DMS 273 (cell line): ENCODE measurements at regions not wholly inside any gene's neighbourhood (a gene's known extent, or its start where the extent isn't known, plus 50 kb on each side); places are given as distances from the start of the nearest gene placed in this dataset.

Experiments used
- DNase-seq: peaks from one replicate; lab custom pipeline; 2025; ENCODE audit not compliant: unreplicated experiment; lab: John Stamatoyannopoulos, UW

DNA sequence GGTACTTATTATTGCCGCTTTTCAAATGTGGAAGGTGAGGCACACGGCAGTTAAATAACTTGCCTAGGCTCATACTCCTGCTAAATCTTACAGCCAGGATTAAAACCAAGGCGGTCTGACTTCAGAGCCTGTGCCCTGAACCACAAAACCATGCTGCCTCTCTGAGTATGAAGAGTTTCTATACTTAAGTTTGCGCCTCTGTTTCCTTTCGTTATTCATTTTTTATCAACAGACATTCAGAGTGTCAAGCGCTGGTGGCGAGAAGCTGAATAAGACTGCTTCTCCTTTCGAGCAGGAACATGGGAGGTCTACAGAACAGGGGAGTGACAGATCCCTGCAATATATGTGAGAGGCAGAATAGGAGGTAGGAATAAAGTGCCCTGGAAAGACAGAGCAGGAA, 96.0 kb upstream of the DUSP10 start:
- no peak for DNase-seq

DNA sequence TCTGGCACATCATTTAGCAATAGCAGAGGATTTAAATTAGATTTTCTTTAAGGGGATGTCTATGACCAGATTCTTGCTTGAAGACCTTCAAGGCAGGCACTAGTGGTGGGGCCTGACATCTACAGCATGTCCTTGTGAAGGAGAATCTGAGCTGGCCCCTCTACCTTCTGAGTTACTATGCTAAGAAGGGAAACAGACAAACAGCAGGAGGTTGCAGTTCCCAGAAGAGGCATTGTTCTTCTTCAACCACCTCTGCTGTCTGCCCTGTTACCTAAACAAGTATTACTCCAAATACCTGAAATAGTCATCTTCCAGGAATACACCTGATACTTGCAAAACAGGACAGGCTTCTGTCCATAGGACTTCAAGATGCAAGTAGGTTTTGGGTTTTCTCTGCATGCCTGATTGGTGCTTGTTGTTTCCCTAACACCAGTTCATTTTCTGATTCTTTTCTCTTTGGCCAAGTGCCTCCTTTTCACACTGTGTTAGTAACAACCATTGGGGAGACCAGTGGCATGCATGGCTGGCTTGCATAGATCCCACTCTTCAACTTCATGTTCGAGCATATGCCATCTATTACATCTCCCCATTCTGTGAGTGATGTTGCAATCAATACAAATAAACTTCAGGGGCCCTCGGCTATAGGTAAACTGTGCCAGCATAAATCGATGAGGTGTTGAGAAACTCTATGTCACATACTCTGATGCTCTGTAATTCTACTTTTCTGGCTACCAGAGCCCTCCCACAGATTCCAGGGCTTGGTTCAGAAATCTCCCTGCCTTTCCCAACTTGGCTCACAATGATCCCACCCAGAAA, 93.0 kb upstream of the DUSP10 start:
- no peak for DNase-seq

DNA sequence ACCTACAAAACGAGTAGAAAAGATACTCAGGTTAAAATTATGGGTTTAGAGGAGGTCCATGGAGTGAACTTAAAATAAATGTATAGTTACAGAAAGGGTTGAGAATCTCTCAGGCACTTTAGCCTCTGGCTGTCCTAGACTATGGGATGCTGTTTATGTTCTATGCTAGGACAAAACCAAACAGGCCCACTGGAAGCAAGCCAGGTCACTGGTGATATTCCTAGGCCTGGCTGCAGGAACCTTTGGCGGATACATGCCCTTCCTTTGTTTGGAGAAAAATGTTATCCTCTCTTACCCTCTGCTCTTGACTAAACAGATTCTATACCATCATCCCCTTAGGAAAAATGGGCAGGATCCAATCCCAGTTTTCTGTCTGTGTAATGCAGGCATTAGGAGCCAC, 90.7 kb upstream of the DUSP10 start:
- peak; percentile 6 for DNase-seq

DNA sequence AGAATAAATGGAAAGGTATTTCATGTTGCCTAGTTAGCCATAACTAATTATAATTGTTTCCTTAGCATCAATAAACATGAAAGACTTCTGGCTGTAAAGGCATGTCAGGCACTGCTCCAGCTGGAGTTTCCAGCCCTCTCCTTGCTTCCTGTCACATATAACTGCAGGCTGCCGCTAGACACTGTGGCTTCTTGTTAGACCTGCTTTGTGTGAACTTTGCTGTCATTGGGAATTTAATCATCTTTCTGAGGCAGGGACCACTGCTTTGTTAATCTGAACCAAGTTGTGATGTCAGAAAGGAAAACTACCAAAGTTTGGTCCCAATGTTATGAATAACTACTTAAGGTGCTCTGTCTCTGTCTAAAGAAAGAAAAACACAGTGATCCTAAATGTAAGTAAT, 90.3 kb upstream of the DUSP10 start:
- no peak for DNase-seq

DNA sequence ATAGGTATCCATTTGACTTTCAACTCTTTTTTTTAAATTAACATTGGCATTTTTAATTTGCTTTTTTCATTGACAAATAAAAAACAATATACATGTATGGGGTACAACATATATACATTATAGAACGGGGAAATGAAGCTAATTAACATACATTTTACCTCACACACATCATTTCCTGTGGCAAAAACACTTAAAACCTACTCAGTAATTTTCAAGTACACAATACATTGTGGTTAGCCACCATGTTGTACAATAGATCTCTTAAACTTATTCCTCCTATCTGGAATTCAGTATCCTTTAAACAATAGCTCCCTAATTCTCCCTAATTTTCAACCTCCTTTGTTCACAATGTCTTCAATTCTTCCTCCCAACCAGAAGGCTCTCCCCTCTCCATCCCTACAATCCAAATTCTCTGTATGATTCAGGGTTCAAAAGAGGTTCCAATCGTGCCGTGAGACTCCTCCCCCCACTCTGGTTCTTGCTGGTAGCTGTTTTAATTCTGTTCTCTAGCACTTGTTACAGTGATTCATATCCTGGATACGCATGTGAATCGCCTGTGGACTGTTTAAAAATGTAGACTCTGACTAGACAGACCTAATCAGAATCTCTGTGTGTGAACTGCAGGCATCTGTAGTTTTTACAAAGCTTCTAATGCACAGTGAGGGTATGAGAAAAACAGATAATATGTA, 87.6 kb upstream of the DUSP10 start:
- DNase-seq: no peak

DNA sequence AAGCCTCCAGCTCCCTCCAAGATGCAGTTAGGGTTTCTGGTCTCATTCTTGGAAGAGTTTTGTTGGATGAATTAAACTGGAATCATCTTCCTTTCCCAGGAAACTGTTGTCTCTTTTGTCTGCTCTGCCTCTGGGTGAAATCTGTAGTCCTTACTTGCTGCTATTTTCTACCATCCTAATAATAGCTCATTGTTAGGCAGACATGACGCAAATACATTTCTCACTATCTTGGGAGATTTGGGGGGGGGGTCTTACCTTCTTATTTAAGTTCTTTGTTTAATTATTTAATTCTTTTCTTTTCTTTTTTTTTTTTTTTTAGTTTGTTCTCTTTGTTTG, 85.4 kb upstream of the DUSP10 start:
- no peak for DNase-seq

- no peak for DNase-seq
Observed at GRCh38 chr1:221824909-221825308, 83.0 kb upstream of the DUSP10 start.

- DNase-seq: no peak
Observed at GRCh38 chr1:221824025-221824424, 82.1 kb upstream of the DUSP10 start.

DNA sequence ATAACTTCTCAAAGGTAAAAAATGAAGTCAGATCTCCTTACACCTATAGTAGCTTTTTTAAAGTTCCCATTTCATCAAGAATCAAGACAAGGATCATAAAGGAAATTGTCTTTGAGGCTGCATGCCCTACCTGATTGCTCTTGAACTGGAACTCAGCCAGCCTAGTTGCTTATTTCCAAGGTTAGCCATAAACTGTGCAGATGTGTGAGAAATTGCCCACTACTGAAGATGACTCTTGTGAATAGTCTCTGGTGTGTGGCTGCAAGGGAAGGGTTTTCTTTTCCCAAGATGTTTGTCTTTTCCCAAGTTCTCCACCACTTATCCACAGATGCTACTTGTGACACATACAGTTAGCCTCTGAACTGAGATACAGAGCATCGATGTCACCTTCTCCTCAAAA, 81.7 kb upstream of the DUSP10 start:
- DNase-seq: no peak

DNA sequence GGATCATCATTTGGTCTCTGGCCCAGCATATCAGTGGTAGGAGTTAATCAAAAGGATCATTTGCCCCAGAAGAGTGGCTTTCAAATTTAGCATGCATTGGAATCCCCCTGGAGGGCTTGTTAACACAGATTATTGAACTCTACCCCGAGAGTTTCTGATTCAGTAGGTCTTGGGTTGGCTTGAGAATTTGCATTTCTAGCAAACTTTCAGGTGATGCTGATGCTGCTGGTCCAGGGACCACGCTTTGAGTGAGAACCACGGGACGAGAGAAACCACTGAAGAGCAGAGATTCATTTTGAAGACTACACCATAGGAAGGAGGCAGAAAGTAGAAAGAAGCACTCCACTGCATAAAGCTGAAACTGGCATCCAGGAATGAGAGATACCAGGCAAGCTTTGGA, 81.3 kb upstream of the DUSP10 start:
- no peak for DNase-seq

GRCh38 chr1:221822591-221822990, 80.7 kb upstream of the DUSP10 start:
- no peak for DNase-seq

DNA sequence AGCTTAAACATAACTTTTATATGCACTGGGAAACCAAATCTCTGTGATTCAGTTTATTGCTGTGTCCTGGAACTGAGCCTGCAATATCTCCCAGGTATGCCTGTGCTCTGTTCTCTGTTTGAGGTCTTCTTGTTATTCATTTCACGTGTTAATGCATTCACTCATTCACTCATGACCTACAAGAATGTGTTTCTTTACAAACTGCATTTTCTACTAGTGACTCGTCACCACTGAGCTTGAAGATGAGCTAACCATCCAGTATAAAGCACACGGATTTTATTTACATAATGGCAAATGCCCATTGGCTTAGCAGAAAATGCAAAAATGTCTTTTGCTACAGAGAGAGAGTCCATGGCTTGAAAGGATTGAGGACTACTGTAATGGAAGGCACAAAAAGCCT, 75.0 kb upstream of the DUSP10 start:
- no peak for DNase-seq

DNA sequence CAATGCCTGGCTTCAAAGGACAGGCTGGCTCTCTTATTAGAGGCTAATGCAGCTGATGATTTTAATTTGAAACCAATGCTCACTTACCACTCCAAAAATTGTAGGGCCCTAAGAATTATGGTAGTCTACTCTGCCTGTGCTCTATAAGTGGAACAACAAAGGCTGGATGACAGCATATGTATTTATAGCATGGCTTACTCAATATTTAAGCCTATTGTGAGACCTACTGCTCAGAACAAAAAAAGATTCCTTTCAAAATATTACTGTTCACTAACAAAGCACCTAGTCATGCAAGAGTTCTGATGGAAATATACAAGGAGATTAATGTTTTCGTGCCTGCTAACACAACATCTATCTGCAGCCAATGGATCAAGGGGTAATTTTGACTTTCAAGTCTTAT, 73.8 kb upstream of the DUSP10 start:
- DNase-seq: no peak

DNA sequence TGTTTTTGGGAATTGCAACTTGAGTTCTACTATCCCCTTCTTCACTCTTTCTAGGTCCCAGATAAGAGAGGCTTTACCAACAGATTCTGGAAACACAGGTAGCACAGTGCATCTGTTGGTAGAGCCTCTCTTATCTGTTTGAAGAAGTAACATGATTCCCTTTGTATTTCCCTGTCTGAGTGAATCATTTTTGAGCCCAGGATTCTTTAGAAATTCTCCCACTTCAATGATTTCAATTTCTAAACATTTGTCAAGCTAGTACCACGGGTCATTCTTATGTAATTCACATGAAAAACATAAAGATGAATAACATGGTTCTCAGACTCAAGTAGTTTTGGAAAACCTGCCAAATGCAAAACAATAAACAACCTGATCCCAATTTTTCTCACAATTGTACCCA, 72.0 kb upstream of the DUSP10 start:
- DNase-seq: no peak

DNA sequence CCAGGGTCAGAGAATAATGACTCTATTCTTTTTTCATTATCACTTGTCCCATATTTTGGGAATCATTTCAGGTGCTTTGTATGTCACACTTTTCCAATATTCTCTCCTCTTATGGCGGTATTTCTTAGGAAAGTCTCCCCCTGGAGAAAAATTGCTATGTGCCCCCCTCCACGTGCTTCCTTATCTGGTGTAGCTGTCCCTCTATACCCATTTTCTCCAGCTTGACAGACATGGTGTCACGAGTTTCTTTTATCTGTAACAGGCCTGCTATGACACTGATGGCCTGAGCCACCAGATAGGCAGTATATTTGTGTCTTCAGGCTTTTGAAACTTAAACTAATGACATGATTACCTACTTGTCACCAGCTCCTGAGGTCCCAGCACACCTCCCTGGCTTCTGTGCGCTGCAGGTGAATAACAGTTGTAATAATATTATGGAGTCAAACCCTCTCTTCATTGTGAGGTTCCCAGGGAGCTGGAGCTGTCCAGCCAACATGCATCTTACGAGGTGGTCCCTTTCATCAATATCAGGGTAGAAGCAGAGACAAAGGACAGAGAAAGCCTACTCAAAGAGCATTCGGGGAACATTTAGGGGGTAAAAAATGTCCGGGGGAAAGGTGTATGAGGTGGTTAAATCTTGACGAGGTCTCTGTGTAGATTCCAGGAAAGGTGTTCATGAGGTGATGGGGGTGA, 71.2 kb upstream of the DUSP10 start:
- no peak for DNase-seq

DNA sequence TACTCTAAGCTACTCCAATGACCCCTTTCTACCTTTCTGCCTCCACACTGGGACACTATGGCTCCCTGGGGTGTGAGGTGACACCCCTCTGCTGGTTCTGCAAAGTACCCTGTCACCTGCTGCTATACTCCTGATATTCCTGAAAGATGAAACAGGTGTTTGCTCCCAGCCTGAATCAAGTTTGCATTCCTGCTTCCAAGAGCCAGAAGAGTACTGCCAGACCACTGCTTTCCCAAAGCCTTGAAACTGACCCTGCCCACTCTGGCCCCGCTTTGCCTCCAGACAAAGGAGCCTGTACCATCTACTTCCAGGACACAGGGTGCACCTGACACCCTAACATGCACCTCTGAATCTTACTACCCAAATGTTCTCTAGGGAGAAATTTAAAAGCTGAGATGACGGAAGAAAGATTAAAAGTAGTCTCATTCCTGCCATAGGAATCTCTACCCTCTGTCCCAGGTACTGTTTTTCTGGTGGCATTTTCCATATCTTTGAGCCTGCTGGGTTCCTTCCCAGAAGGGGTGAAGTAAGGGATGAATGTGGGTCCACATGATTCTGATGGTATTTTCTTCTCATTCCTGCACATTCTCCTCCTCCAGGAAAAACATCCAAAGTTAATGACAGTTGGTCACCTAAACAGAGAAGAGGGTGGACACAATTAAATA, 70.3 kb upstream of the DUSP10 start:
- no peak for DNase-seq

DNA sequence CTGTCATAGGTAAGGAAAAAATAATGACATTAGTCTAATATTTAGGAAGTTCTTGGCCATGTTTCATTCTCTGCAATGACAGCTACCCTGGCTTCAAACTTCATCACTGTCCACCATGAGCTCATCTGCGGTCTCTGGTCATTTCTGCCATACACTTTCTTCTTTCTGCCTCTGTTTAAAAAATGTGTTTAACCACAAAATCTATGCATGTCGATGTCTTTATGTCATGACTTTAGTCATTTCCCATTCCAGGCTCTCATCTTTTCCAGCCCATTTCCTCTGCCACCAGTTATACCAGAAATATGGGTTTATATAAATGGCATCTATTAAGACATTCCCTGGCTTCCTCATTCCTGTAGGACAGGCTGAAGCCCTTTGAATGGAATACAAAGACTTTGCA, 68.5 kb upstream of the DUSP10 start:
- no peak for DNase-seq

- DNase-seq: no peak
Observed at GRCh38 chr1:221809091-221810029, 67.5 kb upstream of the DUSP10 start.

DNA sequence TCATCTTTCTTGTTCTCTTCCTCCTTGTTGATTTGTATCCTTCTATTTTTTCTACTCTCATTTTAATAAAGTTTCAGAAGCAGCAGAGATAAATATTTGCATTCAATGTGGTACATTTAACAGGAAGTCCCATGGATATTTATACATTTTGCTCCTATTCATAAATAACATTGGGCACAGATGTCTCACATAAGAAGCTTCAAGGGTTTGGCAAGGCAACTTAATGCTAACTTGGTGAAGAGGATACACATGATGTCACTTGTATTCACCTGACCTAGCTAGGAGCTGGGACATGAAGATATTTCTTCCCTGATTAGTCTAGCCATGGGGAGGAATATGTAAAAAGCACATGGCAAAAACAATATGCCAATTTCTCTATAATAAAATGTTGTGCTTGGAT, 65.1 kb upstream of the DUSP10 start:
- no peak for DNase-seq

GRCh38 chr1:221806236-221806635, 64.3 kb upstream of the DUSP10 start:
- DNase-seq: no peak

- DNase-seq: no peak
Observed at GRCh38 chr1:221805121-221805520, 63.2 kb upstream of the DUSP10 start.
